GM23338 (cell line): ENCODE measurements at regions not wholly inside any gene's neighbourhood (a gene's known extent, or its start where the extent isn't known, plus 50 kb on each side); places are given as distances from the start of the nearest gene placed in this dataset.

Experiments
- ATAC-seq: fragments of 200-7000 bp; cut with Tn5 transposase; 3 replicates; pipeline ENCODE4 v1.9.1; 2020
- DNase-seq: peaks from one replicate; pipeline ENCODE4 v3.0.0-alpha.2; 2015; ENCODE audit warnings: low spot score
- H2AFZ ChIP-seq: fragments of 200-600 bp; sonication (generic); 2 replicates; pipeline ENCODE4 v1.8.0; 2016; ENCODE audit warnings: antibody characterized with exemption, mild to moderate bottlenecking, moderate library complexity
- H3F3A ChIP-seq: fragments of 200-600 bp; sonication (generic); replicated peaks from 2 replicates; pipeline ENCODE4 v1.8.0; 2017; ENCODE audit warnings: antibody characterized with exemption, mixed run types, low read depth
- H3K27ac ChIP-seq: fragments of 200-600 bp; sonication (generic); 2 replicates; pipeline ENCODE4 v1.6.1; 2016; ENCODE audit warnings: low read depth
- H3K27me3 ChIP-seq: fragments of 200-600 bp; sonication (generic); 2 replicates; pipeline ENCODE4 v1.8.0; 2016; ENCODE audit warnings: mild to moderate bottlenecking, mixed run types, moderate library complexity; ENCODE audit not compliant: insufficient read depth
- H3K36me3 ChIP-seq: fragments of 200-600 bp; sonication (generic); 2 replicates; pipeline ENCODE4 v1.8.0; 2016; ENCODE audit warnings: mild to moderate bottlenecking; ENCODE audit not compliant: insufficient read depth
- H3K4me1 ChIP-seq: fragments of 200-600 bp; sonication (generic); 2 replicates; pipeline ENCODE4 v1.8.0; 2016; ENCODE audit warnings: mild to moderate bottlenecking, moderate library complexity; ENCODE audit not compliant: insufficient read depth
- H3K4me2 ChIP-seq: fragments of 200-600 bp; sonication (generic); 2 replicates; pipeline ENCODE4 v1.7.1; 2017; ENCODE audit warnings: mixed run types
- H3K4me3 ChIP-seq: fragments of 200-600 bp; sonication (generic); 2 replicates; pipeline ENCODE4 v1.6.1; 2016; ENCODE audit warnings: mixed run types
- H3K79me2 ChIP-seq: fragments of 200-600 bp; sonication (generic); replicated peaks from 2 replicates; pipeline ENCODE4 v1.8.0; 2017; ENCODE audit warnings: mild to moderate bottlenecking; ENCODE audit not compliant: insufficient read depth
- H3K9me2 ChIP-seq: fragments of 200-600 bp; sonication (generic); 2 replicates; pipeline ENCODE4 v1.8.0; 2017; ENCODE audit not compliant: insufficient read depth
- H4K20me1 ChIP-seq: fragments of 200-600 bp; sonication (generic); replicated peaks from 2 replicates; pipeline ENCODE4 v1.8.0; 2017; ENCODE audit warnings: mild to moderate bottlenecking; ENCODE audit not compliant: insufficient read depth
- H3K27ac Mint-ChIP-seq: 2 replicates; pipeline ENCODE4 v1.8.0; 2020; ENCODE audit warnings: inconsistent platforms, mild to moderate bottlenecking, moderate library complexity, mixed read lengths
- H3K27me3 Mint-ChIP-seq: 3 replicates; pipeline ENCODE4 v1.8.0; 2022; ENCODE audit warnings: low read depth, mild to moderate bottlenecking, moderate library complexity, mixed read lengths, inconsistent platforms; ENCODE audit not compliant: insufficient read depth, poor library complexity
- H3K36me3 Mint-ChIP-seq: 3 replicates; pipeline ENCODE4 v1.8.0; 2021; ENCODE audit warnings: low read depth, mild to moderate bottlenecking, inconsistent platforms, moderate library complexity, mixed read lengths
- H3K4me1 Mint-ChIP-seq: 3 replicates; pipeline ENCODE4 v1.8.0; 2020; ENCODE audit warnings: mild to moderate bottlenecking, inconsistent platforms, mixed read lengths
- H3K4me3 Mint-ChIP-seq: 3 replicates; pipeline ENCODE4 v1.8.0; 2021; ENCODE audit warnings: moderate library complexity, mild to moderate bottlenecking, inconsistent platforms, mixed read lengths
- H3K9me3 Mint-ChIP-seq: 3 replicates; pipeline ENCODE4 v1.8.0; 2020; ENCODE audit warnings: moderate library complexity, mild to moderate bottlenecking, inconsistent platforms, mixed read lengths
- CREB1 ChIP-seq: fragments of 250-450 bp; sonication (Bioruptor Pico); IDR thresholded peaks from 2 replicates; pipeline ENCODE4 v1.5.0; 2020; ENCODE audit warnings: low read depth, mild to moderate bottlenecking, moderate library complexity
- CTCF ChIP-seq, 2 experiments: fragments of 200-600 bp in 1 of 2; sonication (generic) in 1 of 2; conservative IDR thresholded peaks; 2 replicates each; pipeline versions ENCODE4 v1.5.1 to v1.6.1; 2016 to 2017; ENCODE audit warnings: antibody characterized with exemption in 2 of 2, low read depth in 2 of 2, mild to moderate bottlenecking in 2 of 2, moderate library complexity in 1 of 2
- ETS1 ChIP-seq: IDR thresholded peaks from 2 replicates; pipeline ENCODE4 v1.6.1; 2016; ENCODE audit warnings: antibody characterized with exemption
- EZH2 ChIP-seq: fragments of 200-600 bp; sonication (generic); IDR thresholded peaks from one replicate; pipeline ENCODE4 v1.8.0; 2017; ENCODE audit warnings: antibody characterized with exemption, mild to moderate bottlenecking, low read depth; ENCODE audit not compliant: unreplicated experiment
- EZH2phosphoT487 ChIP-seq: fragments of 200-600 bp; sonication (generic); IDR thresholded peaks from one replicate; pipeline ENCODE4 v1.8.1; 2018; ENCODE audit warnings: antibody characterized with exemption; ENCODE audit not compliant: unreplicated experiment
- JUNB ChIP-seq: IDR thresholded peaks from one replicate; pipeline ENCODE4 v1.6.1; 2016; ENCODE audit warnings: antibody characterized with exemption; ENCODE audit not compliant: unreplicated experiment
- NANOG ChIP-seq: IDR thresholded peaks from 2 replicates; pipeline ENCODE4 v1.6.1; 2016; ENCODE audit warnings: antibody characterized with exemption, borderline replicate concordance
- POLR2AphosphoS5 ChIP-seq: IDR thresholded peaks from 2 replicates; pipeline ENCODE4 v1.6.1; 2016; ENCODE audit warnings: antibody characterized with exemption, low read depth
- REST ChIP-seq: IDR thresholded peaks from one replicate; pipeline ENCODE4 v1.6.1; 2018; ENCODE audit warnings: antibody characterized with exemption; ENCODE audit not compliant: unreplicated experiment
- STAT1 ChIP-seq: IDR thresholded peaks from one replicate; pipeline ENCODE4 v1.6.1; 2016; ENCODE audit warnings: antibody characterized with exemption; ENCODE audit not compliant: unreplicated experiment
- ZNF114 ChIP-seq: fragments of 250-450 bp; sonication (Bioruptor Pico); IDR thresholded peaks from 2 replicates; pipeline ENCODE4 v1.5.0; 2020; ENCODE audit warnings: mild to moderate bottlenecking, moderate library complexity
- ZNF331 ChIP-seq: fragments of 250-450 bp; sonication (Bioruptor Pico); IDR thresholded peaks from 2 replicates; pipeline ENCODE4 v1.5.0; 2020; ENCODE audit warnings: low read depth, mild to moderate bottlenecking, moderate library complexity
- ZNF462 ChIP-seq: fragments of 250-450 bp; sonication (Bioruptor Pico); IDR thresholded peaks from 2 replicates; pipeline ENCODE4 v1.5.0; 2020; ENCODE audit warnings: mild to moderate bottlenecking, moderate library complexity

GRCh38 chr1:30373471-30374399, 349.6 kb downstream of the MATN1 start:
- H3K27ac Mint-ChIP-seq = no peak overlapping the region
- H3K4me2 ChIP-seq = no peak overlapping the region
- H3K9me3 Mint-ChIP-seq = no peaks in the 10 kb centered on the region
- no peaks in the 10 kb centered on the region for H3K79me2 ChIP-seq
- ATAC-seq = no peak
- H3K4me1 Mint-ChIP-seq = 0 out of 3 replicates have a peak, but pooled peaks cover 2% of the 10 kb centered on the region
- H3K4me3 Mint-ChIP-seq = no peak overlapping the region
- no peak overlapping the region for H3K27ac ChIP-seq
- no peaks in the 10 kb centered on the region for H3K4me1 ChIP-seq
- no peaks in the 10 kb centered on the region for H4K20me1 ChIP-seq
- H3K27me3 ChIP-seq = no peaks in the 10 kb centered on the region
- H3K36me3 Mint-ChIP-seq = no peaks in the 10 kb centered on the region
- H3F3A ChIP-seq = no peaks in the 10 kb centered on the region
- H3K27me3 Mint-ChIP-seq = no peaks in the 10 kb centered on the region
- H3K36me3 ChIP-seq = no peaks in the 10 kb centered on the region
- TF ChIP-seq STAT1 = no peak
- TF ChIP-seq ETS1 = no peak
- no peak for TF ChIP-seq REST
- TF ChIP-seq NANOG = no peak
- no peak for TF ChIP-seq JUNB
- TF ChIP-seq CREB1 (CRISPR knock-in tag) = no peak
- TF ChIP-seq ZNF462 (CRISPR knock-in tag) = no peak
- TF ChIP-seq EZH2 = no peak
- no peak for TF ChIP-seq ZNF331
- no peak for TF ChIP-seq ZNF114 (CRISPR knock-in tag)
- no peak for TF ChIP-seq EZH2phosphoT487
- TF ChIP-seq POLR2AphosphoS5 = no peak
- TF ChIP-seq CTCF (conservative IDR thresholded peaks at IDR 0.05; ENCODE audit: low read depth in 2 of 2) = no peak
- DNase-seq = no peak
- no peak overlapping the region for H3K4me3 ChIP-seq
- no peaks in the 10 kb centered on the region for H3K9me2 ChIP-seq
- H2AFZ ChIP-seq = no peak overlapping the region
